GM12872 (cell line): ENCODE measurements at regions not wholly inside any gene's neighbourhood (a gene's known extent, or its start where the extent isn't known, plus 50 kb on each side); places are given as distances from the start of the nearest gene placed in this dataset.

Experiments used
- TF ChIP-seq, protein P1 (sequence below): IDR thresholded peaks from 3 replicates; pipeline ENCODE4 v1.5.1; 2011; ENCODE audit warnings: low read depth, mild to moderate bottlenecking, low read length, moderate library complexity; ENCODE audit not compliant: insufficient read depth

DNA sequence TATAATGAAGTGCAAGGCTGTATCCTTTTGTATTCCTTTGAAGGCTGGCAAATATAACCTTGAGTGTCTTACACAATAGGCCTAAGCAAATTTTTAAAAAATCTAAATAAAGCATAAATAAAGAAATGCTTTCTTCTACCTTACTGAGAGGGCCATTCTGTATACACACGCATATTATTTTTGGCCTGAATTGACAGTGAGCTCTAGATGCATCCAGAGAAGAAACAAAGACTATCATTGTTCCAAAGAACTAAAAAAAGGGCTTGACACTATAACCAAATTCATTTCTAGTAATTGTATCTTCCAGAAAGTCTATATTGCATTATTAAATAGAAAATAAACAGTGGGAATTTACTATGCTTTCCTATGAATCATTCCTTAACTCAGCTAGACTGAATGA lies 100.2 kb downstream of the MAGEB17 start:
- TF ChIP-seq, protein P1, sequence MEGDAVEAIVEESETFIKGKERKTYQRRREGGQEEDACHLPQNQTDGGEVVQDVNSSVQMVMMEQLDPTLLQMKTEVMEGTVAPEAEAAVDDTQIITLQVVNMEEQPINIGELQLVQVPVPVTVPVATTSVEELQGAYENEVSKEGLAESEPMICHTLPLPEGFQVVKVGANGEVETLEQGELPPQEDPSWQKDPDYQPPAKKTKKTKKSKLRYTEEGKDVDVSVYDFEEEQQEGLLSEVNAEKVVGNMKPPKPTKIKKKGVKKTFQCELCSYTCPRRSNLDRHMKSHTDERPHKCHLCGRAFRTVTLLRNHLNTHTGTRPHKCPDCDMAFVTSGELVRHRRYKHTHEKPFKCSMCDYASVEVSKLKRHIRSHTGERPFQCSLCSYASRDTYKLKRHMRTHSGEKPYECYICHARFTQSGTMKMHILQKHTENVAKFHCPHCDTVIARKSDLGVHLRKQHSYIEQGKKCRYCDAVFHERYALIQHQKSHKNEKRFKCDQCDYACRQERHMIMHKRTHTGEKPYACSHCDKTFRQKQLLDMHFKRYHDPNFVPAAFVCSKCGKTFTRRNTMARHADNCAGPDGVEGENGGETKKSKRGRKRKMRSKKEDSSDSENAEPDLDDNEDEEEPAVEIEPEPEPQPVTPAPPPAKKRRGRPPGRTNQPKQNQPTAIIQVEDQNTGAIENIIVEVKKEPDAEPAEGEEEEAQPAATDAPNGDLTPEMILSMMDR = no peak

DNA sequence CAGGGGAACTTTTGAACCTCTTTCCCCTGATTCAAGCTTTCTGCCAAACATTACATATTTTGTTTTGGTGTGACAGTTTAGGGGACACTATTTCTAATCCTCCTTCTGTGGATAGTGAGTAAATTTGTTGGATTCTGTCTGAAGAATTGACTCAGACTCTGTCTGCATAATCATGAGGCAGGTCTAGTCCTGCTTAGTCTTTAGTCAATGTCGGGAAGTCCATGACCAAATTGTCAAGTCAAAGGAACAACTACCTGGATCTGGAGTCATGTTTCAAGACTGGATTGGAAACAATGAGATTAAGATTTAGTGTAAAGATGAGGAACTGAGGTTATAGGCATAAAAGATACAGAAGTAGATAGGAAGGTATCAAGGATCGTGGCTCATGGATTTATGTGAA lies 100.9 kb downstream of the MAGEB17 start:
- TF ChIP-seq, protein P1 = no peak

DNA sequence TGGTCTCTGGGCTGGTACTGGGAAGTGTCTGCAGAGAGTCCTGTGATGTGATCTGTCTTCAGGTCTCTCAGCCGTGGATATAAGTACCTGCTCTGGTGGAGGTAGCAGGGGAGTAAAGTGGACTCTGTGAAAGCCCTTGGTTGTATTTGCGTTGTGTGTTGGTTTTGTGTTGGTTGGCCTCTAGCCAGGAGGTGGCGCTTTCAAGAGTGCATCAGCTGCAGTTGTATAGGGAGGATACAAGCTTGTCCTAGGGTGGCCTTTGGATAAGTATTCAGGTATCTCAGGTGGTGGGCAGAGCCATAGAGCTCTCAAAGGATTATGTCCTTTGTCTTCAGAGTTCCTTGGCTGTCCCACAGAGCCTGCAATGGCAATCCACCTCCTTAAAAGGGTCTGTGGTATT lies 111.6 kb downstream of the MAGEB17 start:
- TF ChIP-seq, protein P1 = 0 out of 3 replicates have a peak, but pooled peaks have one; percentile 11

DNA sequence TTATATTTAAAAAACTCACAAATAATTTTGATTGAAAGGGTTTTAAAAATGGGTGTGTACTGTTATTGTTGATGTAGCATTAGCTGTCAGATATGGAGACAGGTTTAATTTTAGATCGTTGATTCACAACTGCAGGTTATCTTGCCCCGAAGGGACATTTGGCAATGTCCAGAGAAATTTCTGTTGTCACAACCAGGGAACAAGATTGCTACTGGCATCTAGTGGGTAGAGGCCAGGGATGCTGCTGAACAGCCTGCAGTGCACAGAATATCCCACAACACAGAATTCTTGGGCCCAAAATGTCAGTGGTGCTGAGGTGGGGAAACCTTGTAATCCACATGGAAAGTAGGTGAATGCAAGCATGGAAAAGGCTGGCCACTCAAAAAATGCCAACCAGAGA lies 114.9 kb downstream of the MAGEB17 start:
- TF ChIP-seq, protein P1 = no peak

DNA sequence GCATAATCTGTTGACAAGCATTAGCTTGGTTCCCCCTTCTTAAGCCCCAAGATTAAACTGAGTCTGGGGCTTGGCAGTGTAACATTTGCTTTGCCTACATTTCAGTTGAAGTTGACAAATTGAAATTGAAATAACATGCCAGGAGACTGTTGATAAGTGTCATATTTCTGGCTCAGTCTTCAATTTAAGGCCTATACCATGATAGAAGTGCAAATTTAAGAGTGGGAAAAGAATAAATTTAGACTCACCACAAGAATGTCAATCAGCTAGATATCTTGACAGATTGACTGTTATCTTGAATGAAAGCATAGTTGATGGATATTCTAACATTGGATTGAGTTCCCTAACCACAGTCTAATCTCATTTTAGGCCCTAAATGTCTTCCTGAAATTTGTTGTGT lies 117.6 kb downstream of the MAGEB17 start:
- TF ChIP-seq, protein P1 = no peak

DNA sequence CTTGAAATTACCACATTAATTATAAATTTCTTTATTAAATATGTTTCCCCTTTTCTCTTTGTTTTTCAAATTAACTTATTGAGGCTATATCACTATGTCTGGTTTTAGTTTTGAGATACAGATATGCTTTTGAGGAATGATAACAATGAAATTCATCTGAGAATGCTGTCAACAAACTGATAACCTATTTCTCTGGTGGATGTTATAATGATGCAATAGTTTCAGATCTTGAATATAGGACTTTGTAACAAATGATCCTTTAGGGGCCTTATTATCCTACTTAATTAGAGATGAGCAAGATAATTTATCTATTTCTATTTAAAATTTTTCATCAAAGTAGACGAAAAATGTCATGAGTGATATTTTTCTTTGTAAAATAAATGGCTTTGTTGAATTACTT lies 123.7 kb downstream of the MAGEB17 start:
- TF ChIP-seq, protein P1 = no peak

DNA sequence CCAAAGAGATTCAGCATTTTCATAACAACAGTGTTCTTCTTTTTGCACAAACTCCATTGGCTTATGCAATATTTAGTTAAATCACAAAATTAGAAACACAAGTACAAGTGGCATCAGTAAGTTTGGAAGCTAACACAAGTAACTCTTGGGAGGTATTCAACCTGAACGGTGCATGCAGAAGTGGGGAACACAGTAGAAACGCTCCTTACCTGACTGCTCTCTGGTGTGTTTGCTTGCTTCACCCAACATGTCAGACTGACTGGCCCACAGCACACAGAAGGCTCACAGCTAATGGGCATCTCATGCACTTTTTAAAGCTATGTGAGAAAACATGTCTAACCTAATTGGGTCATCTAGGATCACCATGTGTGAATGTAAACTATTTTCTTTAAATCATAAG lies 133.6 kb downstream of the MAGEB17 start:
- TF ChIP-seq, protein P1 = no peak

DNA sequence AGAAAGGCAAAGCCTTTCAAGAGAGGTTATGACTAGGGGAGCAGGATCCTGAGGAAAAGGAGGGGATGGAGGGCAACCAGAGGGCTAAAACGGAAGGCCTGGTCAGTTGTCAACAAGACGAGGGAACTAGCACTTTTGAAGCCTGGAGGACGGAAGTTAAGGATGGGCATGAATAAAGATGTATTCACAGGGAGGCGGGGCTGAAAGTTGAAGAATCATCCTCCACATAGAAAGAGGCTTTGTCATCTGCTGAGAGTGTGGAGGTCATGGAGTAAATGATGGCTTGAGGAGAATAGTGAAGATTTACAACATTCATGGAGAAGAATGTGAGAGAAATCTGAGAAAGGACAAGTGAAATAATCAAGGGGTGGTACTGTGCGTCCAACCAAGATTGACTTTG lies 137.5 kb downstream of the MAGEB17 start:
- TF ChIP-seq, protein P1 = no peak
